ENCODE measurements at regions not wholly inside any gene's neighbourhood (a gene's known extent, or its start where the extent isn't known, plus 50 kb on each side); places are given as distances from the start of the nearest gene placed in this dataset.

DNA sequence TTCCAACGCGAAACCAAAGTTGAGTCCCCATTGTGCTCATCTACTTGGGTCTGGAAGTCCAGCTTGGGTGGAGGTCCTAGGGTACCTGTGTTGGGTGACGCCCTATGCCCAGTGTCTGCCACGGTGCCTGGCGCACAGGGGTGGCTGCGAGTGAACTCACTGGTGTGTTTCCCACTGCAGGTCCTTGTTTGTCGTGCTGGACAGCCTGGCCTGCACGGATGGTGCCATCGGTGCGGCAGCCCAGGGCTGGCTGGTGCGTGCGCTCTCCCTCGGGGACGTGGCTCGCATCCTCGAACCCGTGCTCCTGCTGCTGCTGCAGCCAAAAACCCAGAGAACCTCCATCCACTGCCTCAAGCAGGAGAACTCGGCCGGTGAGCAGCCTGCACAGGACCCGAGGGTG, 80.4 kb upstream of the MORC3 start:
- TF ChIP-seq CTCF (IDR thresholded peaks at IDR 0.05) (no peak), EP300 (IDR thresholded peaks at IDR 0.05) (no peak), POLR2A (IDR thresholded peaks at IDR 0.05) (no peak)
